ENCODE measurements at regions not wholly inside any gene's neighbourhood (a gene's known extent, or its start where the extent isn't known, plus 50 kb on each side); places are given as distances from the start of the nearest gene placed in this dataset.
"Not testable (repeated sequence)": the region's sequence is repeated elsewhere in the genome, so short reads cannot be mapped to it uniquely, and the experiment has no call there.

DNA sequence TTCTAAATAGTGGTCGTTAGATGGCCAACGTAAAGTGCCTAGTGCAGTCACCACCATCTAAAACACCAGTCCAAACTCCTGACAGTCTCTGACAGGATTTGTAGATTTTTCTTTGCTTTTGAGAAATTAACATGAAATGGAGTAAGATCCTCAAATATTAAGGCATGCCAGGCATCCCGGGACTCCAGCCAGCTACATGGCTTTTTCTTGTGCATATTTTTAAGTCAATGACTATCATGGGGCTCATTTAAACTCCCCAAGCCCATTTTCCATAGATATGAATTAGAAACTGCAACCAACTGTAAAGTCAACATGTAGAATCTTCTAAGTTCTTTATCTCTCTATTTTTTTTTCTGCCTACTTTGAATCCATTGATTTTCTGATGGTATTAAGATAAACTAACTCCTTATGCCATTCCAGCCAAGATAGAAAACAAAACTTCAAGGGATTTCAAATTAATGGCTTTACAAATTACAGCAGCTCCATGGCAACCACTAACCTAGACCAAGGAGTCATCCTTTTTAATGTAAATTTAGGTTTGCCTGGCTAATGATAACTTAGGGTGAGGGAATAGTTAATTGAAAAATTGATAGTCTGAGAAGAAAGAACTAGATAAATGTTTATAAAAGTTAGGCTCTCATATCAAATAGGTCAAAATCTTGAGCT, 764.1 kb upstream of the NXPH2 start:
- no peak for DNase-seq
- no peak overlapping the region for H3K4me3 ChIP-seq (ENCODE audit: low read depth in 2 of 2, low read length in 1 of 2)
- H2AFZ ChIP-seq (ENCODE audit: low read depth), result no peak overlapping the region
- ChIA-PET CTCF (interaction anchor here (0.8 kb wide), 1 partner anchor 15 kb away, joined by 3 read pairs; no protein-coding TSS in a partner anchor), POLR2A (no interaction called here)
- H3K4me2 ChIP-seq, result no peak overlapping the region
- no peaks in the 10 kb centered on the region for H3K36me3 ChIP-seq (replicated peaks in 1 of 2; ENCODE audit: control insufficient read depth in 1 of 2, insufficient read depth in 2 of 2, low read length in 1 of 2)
- TF ChIP-seq SMC3 (IDR thresholded peaks at IDR 0.05; ENCODE audit: low read depth, low read length), result no peak
- TF ChIP-seq MEF2A (IDR thresholded peaks at IDR 0.05; ENCODE audit: borderline replicate concordance, low read depth), result no peak
- no peak for TF ChIP-seq EP300 (IDR thresholded peaks at IDR 0.05; ENCODE audit: borderline replicate concordance in 1 of 2, low read depth in 1 of 2, low read length in 1 of 2)
- TF ChIP-seq MXI1 (IDR thresholded peaks at IDR 0.05; ENCODE audit: low read depth, low read length), result no peak
- TF ChIP-seq JUND (IDR thresholded peaks at IDR 0.05), result no peak
- no peak for TF ChIP-seq FOXM1 (IDR thresholded peaks at IDR 0.05; ENCODE audit: low read depth)
- TF ChIP-seq RXRA (IDR thresholded peaks at IDR 0.05; ENCODE audit: borderline replicate concordance, low read depth), result no peak
- TF ChIP-seq, protein P1, sequence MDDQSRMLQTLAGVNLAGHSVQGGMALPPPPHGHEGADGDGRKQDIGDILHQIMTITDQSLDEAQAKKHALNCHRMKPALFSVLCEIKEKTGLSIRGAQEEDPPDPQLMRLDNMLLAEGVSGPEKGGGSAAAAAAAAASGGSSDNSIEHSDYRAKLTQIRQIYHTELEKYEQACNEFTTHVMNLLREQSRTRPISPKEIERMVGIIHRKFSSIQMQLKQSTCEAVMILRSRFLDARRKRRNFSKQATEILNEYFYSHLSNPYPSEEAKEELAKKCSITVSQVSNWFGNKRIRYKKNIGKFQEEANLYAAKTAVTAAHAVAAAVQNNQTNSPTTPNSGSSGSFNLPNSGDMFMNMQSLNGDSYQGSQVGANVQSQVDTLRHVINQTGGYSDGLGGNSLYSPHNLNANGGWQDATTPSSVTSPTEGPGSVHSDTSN (IDR thresholded peaks at IDR 0.05), result no peak
- TF ChIP-seq, protein P2, sequence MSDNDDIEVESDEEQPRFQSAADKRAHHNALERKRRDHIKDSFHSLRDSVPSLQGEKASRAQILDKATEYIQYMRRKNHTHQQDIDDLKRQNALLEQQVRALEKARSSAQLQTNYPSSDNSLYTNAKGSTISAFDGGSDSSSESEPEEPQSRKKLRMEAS (IDR thresholded peaks at IDR 0.05; ENCODE audit: low read depth), result no peak
- no peak for TF ChIP-seq SIN3A (IDR thresholded peaks at IDR 0.05; ENCODE audit: borderline replicate concordance, low read depth, low read length)
- TF ChIP-seq YY1 (IDR thresholded peaks at IDR 0.05; ENCODE audit: low read depth), result no peak
- TF ChIP-seq NRF1 (IDR thresholded peaks at IDR 0.05; ENCODE audit: low read depth, low read length), result no peak
- no peak for TF ChIP-seq NFIC (IDR thresholded peaks at IDR 0.05; ENCODE audit: borderline replicate concordance)
- TF ChIP-seq GATA2 (CRISPR knock-in tag; IDR thresholded peaks at IDR 0.05), result no peak
- TF ChIP-seq EZH2phosphoT487 (IDR thresholded peaks at IDR 0.05; ENCODE audit: borderline replicate concordance, low read depth), result no peak
- TF ChIP-seq, protein P3, sequence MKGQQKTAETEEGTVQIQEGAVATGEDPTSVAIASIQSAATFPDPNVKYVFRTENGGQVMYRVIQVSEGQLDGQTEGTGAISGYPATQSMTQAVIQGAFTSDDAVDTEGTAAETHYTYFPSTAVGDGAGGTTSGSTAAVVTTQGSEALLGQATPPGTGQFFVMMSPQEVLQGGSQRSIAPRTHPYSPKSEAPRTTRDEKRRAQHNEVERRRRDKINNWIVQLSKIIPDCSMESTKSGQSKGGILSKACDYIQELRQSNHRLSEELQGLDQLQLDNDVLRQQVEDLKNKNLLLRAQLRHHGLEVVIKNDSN (IDR thresholded peaks at IDR 0.05; ENCODE audit: borderline replicate concordance, low read depth), result no peak
- H3K79me2 ChIP-seq (ENCODE audit: insufficient read depth), result no peaks in the 10 kb centered on the region
- 22% methylated on average over 3 of the region's 3 CpGs for WGBS (ENCODE audit: low lambda C conversion rate)
- no peaks in the 10 kb centered on the region for H4K20me1 ChIP-seq (ENCODE audit: insufficient read depth)
- no peaks in the 10 kb centered on the region for H3K27me3 ChIP-seq (ENCODE audit: insufficient read depth)
- no peak overlapping the region for H3K9ac ChIP-seq
- H3F3A ChIP-seq (replicated peaks; ENCODE audit: insufficient read depth), result no peaks in the 10 kb centered on the region
- H3K9me2 ChIP-seq, result no peaks in the 10 kb centered on the region
- no peaks in the 10 kb centered on the region for H3K9me3 ChIP-seq
- H3K27ac ChIP-seq (ENCODE audit: low read depth in 2 of 2, low read length in 1 of 2), result no peak overlapping the region
- no peaks in the 10 kb centered on the region for H3K4me1 ChIP-seq (ENCODE audit: control insufficient read depth in 1 of 2, insufficient read depth in 2 of 2, low read depth in 1 of 2, low read length in 1 of 2)

DNA sequence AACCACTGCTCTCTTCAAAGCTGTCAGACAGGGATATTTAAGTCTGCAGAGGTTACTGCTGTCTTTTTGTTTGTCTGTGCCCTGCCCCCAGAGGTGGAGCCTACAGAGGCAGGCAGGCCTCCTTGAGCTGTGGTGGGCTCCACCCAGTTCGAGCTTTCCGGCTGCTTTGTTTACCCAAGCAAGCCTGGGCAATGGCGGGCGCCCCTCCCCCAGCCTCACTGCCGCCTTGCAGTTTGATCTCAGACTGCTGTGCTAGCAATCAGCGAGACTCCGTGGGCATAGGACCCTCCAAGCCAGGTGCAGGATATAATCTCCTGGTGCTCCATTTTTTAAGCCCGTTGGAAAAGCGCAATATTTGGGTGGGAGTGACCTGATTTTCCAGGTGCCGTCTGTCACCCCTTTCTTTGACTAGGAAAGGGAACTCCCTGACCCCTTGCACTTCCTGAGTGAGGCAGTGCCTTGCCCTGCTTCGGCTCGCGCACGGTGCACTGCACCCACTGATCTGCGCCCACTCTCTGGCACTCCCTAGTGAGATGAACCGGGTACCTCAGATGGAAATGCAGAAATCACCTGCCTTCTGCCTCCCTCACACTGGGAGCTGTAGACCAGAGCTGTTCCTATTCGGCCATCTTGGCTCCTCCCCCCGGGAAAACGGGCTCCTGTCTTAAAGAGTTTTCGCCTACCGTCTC, 758.3 kb upstream of the NXPH2 start:
- H3K79me2 ChIP-seq (ENCODE audit: insufficient read depth); H3K4me2 ChIP-seq; H3K36me3 ChIP-seq (replicated peaks in 1 of 2; ENCODE audit: control insufficient read depth in 1 of 2, insufficient read depth in 2 of 2, low read length in 1 of 2); H3K4me3 ChIP-seq (ENCODE audit: low read depth in 2 of 2, low read length in 1 of 2); H3K4me1 ChIP-seq (ENCODE audit: control insufficient read depth in 1 of 2, insufficient read depth in 2 of 2, low read depth in 1 of 2, low read length in 1 of 2); H4K20me1 ChIP-seq (ENCODE audit: insufficient read depth); H3K9me3 ChIP-seq; CTCF ChIA-PET; H2AFZ ChIP-seq (ENCODE audit: low read depth); H3K27ac ChIP-seq (ENCODE audit: low read depth in 2 of 2, low read length in 1 of 2); H3K27me3 ChIP-seq (ENCODE audit: insufficient read depth); POLR2A ChIA-PET; DNase-seq; H3K9ac ChIP-seq; H3K9me2 ChIP-seq; H3F3A ChIP-seq (replicated peaks; ENCODE audit: insufficient read depth): not testable (repeated sequence)
- WGBS (ENCODE audit: low lambda C conversion rate), result 63% methylated on average over 17 of the region's 21 CpGs

Data from SK-N-SH (cell line).